K562 (cell line): ENCODE measurements at regions not wholly inside any gene's neighbourhood (a gene's known extent, or its start where the extent isn't known, plus 50 kb on each side); places are given as distances from the start of the nearest gene placed in this dataset.

Source experiments
- ARNT ChIP-seq, 2 experiments: fragments of 450-650 bp; IDR thresholded peaks; 2 replicates each; pipeline ENCODE4 v1.6.1; 2016; ENCODE audit warnings: mild to moderate bottlenecking in 1 of 2
- CXXC5 ChIP-seq: fragments of 250-450 bp; sonication (Bioruptor Pico); IDR thresholded peaks from 2 replicates; pipeline ENCODE4 v1.8.0; 2022; ENCODE audit warnings: inconsistent platforms, mild to moderate bottlenecking, moderate library complexity
- TFE3 ChIP-seq: fragments of 450-650 bp; formaldehyde crosslinking; IDR thresholded peaks from 2 replicates; pipeline ENCODE4 v1.4.0; 2020; ENCODE audit warnings: mild to moderate bottlenecking, mixed read lengths
- ZBTB11 ChIP-seq, 3 experiments: fragments of 200-800 bp in 1 of 3; fragments of 250-450 bp in 1 of 3; fragments of 450-650 bp in 1 of 3; sonication (Bioruptor Pico) in 1 of 3; sonication (Bioruptor generic) in 1 of 3; formaldehyde crosslinking in 1 of 3; IDR thresholded peaks; 2 replicates each; pipeline versions ENCODE4 v1.6.1 to v1.8.0; 2016 to 2022; ENCODE audit warnings: mild to moderate bottlenecking in 2 of 3, missing genetic modification characterization in 2 of 3, missing compliant biosample characterization in 1 of 3, moderate library complexity in 1 of 3
- ZHX1 ChIP-seq: fragments of 150-350 bp; conservative IDR thresholded peaks from 2 replicates; pipeline ENCODE4 v1.6.1; 2014; ENCODE audit warnings: low read length

GRCh38 chr14:87059060-87059839 lies 933.7 kb downstream of the GALC start (continued):
- no peak for TF ChIP-seq ZHX1
- no peak for TF ChIP-seq TFE3
- no peak for TF ChIP-seq CXXC5
- no peak for TF ChIP-seq ZBTB11 (CRISPR knock-in tag; IDR thresholded peaks at IDR 0.05)
- TF ChIP-seq ARNT (IDR thresholded peaks at IDR 0.05) = no peak
